COR-L47 (cell line): ENCODE measurements at regions not wholly inside any gene's neighbourhood (a gene's known extent, or its start where the extent isn't known, plus 50 kb on each side); places are given as distances from the start of the nearest gene placed in this dataset.
"Not testable (repeated sequence)": the region's sequence is repeated elsewhere in the genome, so short reads cannot be mapped to it uniquely, and the experiment has no call there.

Experiments
- DNase-seq: peaks from one replicate; lab custom pipeline; 2025; lab: John Stamatoyannopoulos, UW

GRCh38 chr15:23750179-23750578 lies 63.1 kb upstream of the NDN start:
- no peak for DNase-seq

GRCh38 chr15:23750776-23751175 lies 63.7 kb upstream of the NDN start:
- DNase-seq: no peak

- DNase-seq: no peak
Observed at GRCh38 chr15:23753248-23753647, 66.1 kb upstream of the NDN start.

GRCh38 chr15:23758891-23759290 lies 71.8 kb upstream of the NDN start:
- DNase-seq: no peak

DNA sequence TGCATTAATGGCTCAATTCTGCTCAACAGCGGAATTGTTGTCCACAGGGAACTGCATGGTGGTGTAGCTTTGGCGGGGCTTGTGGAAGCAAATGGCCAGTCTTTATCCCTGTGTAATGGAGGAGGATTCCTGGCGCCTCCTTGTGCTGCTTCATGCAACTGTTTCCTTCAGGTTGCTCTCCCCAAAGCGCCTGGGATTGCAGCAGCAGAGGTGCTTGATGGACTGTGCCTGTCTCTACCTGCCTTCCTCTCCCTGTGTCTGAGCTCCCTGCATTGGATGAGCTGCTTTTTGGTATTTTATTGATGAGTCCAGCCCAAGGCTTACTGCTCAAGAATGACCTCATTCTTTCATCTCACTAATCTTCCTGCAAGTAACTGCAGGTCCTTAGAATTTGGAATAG lies 72.9 kb upstream of the NDN start:
- no peak for DNase-seq

DNA sequence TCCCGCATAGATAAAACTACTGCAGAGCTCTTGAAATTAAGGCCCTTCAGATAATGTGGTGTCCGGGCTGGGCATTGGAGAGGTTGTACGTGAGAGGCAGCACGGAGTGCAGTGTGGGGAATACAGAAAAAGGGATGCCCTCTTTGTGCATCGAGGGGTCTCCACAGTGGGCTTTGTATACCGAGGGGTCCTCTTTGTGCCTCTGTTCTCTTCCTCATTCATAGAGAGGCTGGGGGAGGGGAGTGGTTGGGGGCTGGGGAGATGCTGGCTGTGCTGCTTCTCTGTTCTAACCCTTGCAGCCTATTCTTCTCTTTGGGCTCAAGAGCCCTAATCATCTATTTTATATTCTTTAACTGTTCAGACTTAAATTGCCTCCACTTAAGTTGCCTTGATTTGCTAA lies 74.3 kb upstream of the NDN start:
- no peak for DNase-seq

- no peak for DNase-seq
Observed at GRCh38 chr15:23762026-23762425, 74.9 kb upstream of the NDN start.

DNA sequence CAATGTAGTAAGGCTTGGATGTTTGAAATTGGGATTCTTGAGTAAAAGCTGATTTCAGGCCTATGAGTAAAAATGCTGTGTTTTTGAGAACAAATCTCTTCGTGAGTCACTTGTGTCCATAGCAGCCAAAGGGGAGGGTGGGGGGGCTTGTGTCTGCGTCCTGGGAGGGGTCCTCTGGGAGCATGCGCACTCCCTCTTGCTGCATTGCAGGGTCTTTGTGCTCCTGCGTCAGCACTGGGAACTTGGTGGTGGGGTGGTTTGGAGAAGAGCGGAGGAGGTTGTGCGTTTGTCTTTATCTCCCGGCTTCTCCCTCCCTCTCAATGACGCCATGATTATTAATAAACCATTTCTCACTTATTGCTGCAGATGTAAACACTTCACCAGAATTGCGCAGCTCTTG lies 75.9 kb upstream of the NDN start:
- DNase-seq: no peak

- no peak for DNase-seq
Observed at GRCh38 chr15:23764306-23764705, 77.2 kb upstream of the NDN start.

DNA sequence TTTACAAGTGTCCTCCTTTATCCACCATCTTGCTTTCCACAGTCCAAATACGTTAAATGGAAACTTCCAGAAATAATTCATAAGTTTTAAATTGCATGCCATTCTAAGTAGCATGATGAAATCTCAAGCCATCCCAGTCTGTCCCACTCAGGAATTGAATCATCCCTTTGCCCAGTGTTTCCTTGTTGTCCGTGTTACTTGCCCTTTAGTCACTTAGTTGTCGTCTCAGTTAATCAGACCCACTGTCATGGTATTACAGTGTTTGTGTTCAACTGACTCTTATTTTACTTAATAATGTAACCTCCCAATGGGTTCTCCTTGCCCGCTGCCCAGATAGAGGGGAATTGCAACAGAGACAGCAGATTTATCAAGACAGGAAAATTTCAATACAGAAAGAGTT lies 77.6 kb upstream of the NDN start:
- no peak for DNase-seq

GRCh38 chr15:23766779-23767178 lies 79.7 kb upstream of the NDN start:
- not testable (repeated sequence) for DNase-seq

- DNase-seq: no peak
Observed at GRCh38 chr15:23773093-23773492, 86.0 kb upstream of the NDN start.

DNA sequence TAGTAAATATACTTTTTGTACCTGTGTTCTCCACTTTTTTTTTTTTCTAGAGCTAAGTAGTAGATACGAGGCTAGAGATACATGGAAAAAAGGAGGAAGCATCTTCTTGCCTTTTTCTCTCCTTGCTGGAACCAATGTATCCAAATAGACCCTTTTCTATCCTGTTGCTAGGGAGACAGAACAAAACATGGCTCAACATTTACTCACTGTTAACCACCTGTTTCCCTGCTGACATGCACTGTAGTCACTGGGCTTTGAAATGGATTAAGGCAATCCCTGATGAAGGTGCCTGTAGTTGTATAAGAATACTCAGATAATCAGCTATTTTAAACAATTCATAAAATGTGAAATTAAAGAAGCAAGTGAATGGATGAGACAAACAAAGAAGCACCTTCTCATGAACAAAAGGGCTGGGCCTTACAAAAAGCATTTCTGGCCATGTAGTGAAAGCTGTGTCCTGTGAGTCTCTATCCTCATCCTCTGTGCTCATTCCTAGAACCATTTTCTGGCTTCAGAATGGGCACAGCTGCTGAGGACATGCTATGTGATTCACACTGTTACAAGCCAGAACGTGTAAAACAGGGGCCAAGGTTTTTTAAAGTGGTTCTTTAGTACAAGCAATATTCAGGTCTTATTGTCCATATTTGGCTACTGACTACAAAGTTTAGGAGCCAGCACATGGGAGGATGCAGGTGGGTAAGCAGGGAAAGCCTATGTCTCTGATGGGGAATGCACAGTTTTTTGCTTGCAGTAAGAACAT lies 100.4 kb upstream of the NDN start:
- no peak for DNase-seq

GRCh38 chr15:23793191-23793680 lies 106.1 kb upstream of the NDN start:
- DNase-seq: no peak

DNA sequence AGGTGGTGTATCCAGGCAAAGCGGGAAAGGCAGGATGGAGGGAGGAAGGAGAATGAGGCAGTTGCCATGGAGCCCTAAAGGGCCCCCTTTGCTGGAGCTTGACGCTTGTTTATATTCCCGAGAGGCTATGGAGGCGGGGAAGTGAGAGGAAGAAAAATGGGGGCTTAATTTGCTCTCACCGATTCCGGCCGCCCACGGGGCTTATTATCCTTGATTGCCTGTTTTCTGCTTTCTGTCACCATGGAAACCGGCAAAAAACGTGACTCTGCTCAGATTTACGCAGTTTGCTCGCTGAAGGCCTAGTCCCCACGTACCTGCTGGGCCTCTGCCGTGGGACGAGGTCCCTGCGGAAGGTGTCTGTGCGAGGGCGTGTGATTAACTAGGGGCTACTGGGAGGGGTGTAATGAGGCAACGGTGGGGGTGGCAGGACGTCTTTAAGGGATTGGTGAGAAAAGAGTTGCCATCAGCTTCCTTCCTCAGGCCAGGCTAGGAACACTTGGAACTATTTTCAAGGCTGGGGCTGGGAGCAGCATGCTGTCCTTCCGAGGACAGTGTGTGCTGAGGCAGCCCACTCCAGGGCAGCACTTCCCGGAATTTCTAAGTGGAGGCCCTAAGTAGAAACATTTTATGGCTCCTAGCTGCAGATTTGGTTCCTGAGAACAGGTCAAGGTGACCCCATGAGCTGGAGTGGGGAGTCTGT lies 110.8 kb upstream of the NDN start:
- no peak for DNase-seq

DNA sequence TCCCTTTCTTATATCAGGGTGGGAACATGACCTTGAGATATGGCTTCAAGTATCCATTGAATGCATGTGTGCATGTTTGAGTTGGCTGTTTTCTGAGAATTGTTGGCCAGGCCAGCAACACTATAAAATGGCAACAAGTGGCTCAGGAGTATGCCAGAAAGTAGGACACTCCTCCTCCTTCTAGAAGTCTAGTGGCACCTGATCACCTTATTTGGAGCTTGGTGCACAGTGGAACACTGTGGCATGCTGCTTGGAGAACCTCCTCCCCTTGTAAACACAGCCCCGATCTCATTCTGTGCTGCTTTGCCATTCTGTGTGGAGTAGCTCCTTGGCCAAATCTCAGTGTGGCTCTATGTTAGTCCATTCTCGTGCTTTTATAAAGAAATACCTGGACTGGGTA lies 114.8 kb upstream of the NDN start:
- DNase-seq: no peak

DNA sequence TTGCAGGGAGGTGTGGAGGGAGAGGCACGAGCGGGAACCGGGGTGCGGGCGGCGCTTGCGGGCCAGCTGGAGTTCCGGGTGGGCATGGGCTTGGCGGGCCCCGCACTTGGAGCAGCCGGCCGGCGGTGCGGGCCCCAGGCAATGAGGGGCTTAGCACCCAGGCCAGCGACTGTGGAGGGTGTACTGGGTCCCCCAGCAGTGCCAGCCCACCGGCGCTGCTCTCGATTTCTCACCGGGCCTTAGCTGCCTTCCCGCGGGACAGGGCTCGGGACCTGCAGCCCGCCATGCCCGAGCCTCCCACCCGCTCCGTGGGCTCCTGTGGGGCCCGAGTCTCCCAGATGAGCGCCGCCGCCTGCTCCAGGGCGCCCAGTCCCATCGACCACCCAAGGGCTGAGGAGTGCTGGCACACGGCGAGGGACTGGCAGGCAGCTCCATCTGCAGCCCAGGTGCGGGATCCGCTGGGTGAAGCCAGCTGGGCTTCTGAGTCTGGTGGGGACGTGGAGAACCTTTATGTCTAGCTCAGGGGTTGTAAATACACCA lies 115.9 kb upstream of the NDN start:
- DNase-seq: not testable (repeated sequence)

DNA sequence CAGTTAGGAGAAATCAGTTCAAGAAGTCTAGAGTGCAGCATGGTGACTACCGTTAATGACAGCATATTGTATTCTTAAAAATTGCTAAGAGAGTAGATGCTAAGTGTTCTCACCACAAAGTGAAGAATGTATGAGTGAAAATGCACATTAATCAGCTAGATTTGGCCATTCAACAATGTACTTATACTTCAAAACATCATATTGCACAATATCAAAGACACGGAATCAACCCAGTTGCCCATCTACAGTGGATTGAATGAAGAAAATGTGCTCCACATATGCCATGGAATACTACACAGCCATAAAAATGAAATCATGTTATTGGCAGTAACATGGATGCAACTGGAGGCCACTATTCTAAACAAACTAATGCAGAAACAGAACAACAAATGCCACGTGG lies 119.9 kb upstream of the NDN start:
- no peak for DNase-seq

DNA sequence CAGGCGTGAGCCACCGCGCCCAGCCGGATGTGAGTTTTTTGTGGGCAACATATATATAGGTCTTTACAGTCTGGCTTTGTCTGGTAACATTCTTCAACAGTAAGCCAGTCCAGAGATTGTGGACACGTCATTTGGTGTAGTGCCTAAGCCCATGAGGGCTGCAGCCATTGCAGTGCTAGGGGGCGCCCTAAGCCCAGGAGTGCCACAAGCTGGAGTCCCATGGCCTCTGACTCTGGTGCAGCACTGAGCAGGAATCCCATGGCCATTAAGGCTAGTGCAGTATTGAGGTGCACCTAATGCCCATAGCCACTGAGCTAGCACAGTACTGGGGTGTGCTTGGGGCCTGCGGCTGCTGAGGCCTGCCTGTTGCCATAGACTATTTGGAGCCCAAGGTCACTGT lies 136.4 kb upstream of the NDN start:
- DNase-seq: no peak

DNA sequence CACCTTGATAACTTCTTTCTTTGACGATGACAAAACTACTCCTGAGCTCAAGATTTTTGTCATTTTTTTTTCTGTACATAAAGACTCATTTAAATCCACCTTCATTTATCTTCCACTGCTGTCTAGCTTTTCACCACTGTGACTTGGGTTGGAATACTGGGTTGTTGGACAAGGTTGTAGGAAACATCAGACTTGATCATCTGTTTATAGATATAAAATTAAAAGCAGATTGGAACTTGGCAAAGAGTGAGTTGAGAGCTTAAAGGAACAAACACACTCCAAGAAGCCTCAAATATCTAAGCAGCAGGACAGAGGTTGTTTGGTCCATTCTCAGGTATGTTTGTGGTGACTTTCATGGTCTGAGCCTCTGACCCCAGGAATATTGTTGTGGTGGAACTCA lies 141.7 kb upstream of the NDN start:
- DNase-seq: no peak

DNA sequence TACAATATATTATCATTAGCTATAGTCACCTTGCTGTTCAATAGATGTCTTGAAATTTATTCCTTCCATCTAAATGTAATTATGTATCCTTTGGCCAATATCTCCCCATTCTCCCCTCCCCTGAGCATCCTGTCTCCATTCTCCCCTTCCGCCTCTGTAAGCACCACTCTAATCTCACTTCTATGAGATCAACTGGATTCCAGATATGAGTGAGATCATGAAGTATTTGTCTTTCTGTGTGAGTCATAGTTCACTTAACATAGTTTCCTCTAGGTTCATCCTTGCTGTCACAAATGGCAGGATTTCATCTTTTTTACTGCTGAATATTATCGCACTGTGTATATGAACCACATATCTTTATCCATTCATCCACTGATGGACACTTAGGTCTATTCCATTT lies 148.8 kb upstream of the NDN start:
- no peak for DNase-seq

GRCh38 chr15:23839893-23840474 lies 152.9 kb upstream of the NDN start:
- no peak for DNase-seq

GRCh38 chr15:23846218-23846617 lies 159.1 kb upstream of the NDN start:
- no peak for DNase-seq
